ENCODE measurements at regions not wholly inside any gene's neighbourhood (a gene's known extent, or its start where the extent isn't known, plus 50 kb on each side); places are given as distances from the start of the nearest gene placed in this dataset.

GRCh38 chr1:29466258-29466657 lies 229.9 kb downstream of the PTPRU start:
- no peak for TF ChIP-seq CTCF (conservative IDR thresholded peaks at IDR 0.05; ENCODE audit: low read depth, low read length)
- H3K4me3 ChIP-seq (ENCODE audit: low read depth, low read length): no peak overlapping the region
- no peak for DNase-seq (ENCODE audit: low read depth)

- no peak overlapping the region for H3K4me3 ChIP-seq (ENCODE audit: low read depth, low read length)
- DNase-seq (ENCODE audit: low read depth): peak; percentile 39
- TF ChIP-seq CTCF (conservative IDR thresholded peaks at IDR 0.05; ENCODE audit: low read depth, low read length): no peak
Observed at GRCh38 chr1:29465755-29466154, 229.4 kb downstream of the PTPRU start.

- no peak for TF ChIP-seq CTCF (conservative IDR thresholded peaks at IDR 0.05; ENCODE audit: low read depth, low read length)
- no peak overlapping the region for H3K4me3 ChIP-seq (ENCODE audit: low read depth, low read length)
- DNase-seq (ENCODE audit: low read depth): no peak
Observed at GRCh38 chr1:29462096-29462495, 225.8 kb downstream of the PTPRU start.

- H3K4me3 ChIP-seq (ENCODE audit: low read depth, low read length): no peak overlapping the region
- no peak for TF ChIP-seq CTCF (conservative IDR thresholded peaks at IDR 0.05; ENCODE audit: low read depth, low read length)
- no peak for DNase-seq (ENCODE audit: low read depth)
Observed at GRCh38 chr1:29461115-29461739, 224.9 kb downstream of the PTPRU start.

- no peak for TF ChIP-seq CTCF (conservative IDR thresholded peaks at IDR 0.05; ENCODE audit: low read depth, low read length)
- H3K4me3 ChIP-seq (ENCODE audit: low read depth, low read length): no peak overlapping the region
- DNase-seq (ENCODE audit: low read depth): no peak
Observed at GRCh38 chr1:29460694-29461093, 224.4 kb downstream of the PTPRU start.

- H3K4me3 ChIP-seq (ENCODE audit: low read depth, low read length): no peak overlapping the region
- TF ChIP-seq CTCF (conservative IDR thresholded peaks at IDR 0.05; ENCODE audit: low read depth, low read length): no peak
- DNase-seq (ENCODE audit: low read depth): no peak
Observed at GRCh38 chr1:29460041-29460610, 223.8 kb downstream of the PTPRU start.

GRCh38 chr1:29459620-29459945 lies 223.3 kb downstream of the PTPRU start:
- H3K4me3 ChIP-seq (ENCODE audit: low read depth, low read length): no peak overlapping the region
- TF ChIP-seq CTCF (conservative IDR thresholded peaks at IDR 0.05; ENCODE audit: low read depth, low read length): no peak
- no peak for DNase-seq (ENCODE audit: low read depth)

Data from choroid plexus epithelial cell (primary cell).